Neural cell (in vitro differentiated cells): ENCODE measurements at regions not wholly inside any gene's neighbourhood (a gene's known extent, or its start where the extent isn't known, plus 50 kb on each side); places are given as distances from the start of the nearest gene placed in this dataset.

Source experiments
- CTCF ChIP-seq: fragments of 450-650 bp; IDR thresholded peaks from 2 replicates; pipeline ENCODE4 v1.5.1; 2014; ENCODE audit warnings: antibody characterized with exemption, mild to moderate bottlenecking, moderate library complexity; ENCODE audit not compliant: poor library complexity, severe bottlenecking
- EP300 ChIP-seq: fragments of 450-650 bp; conservative IDR thresholded peaks from 2 replicates; pipeline ENCODE4 v1.6.1; 2014; ENCODE audit warnings: antibody characterized with exemption, mild to moderate bottlenecking, moderate library complexity; ENCODE audit not compliant: poor library complexity, severe bottlenecking
- EZH2 ChIP-seq: fragments of 200-600, 300-800 bp; shearing (Covaris generic), sonication (generic); IDR thresholded peaks from 2 replicates; pipeline ENCODE4 v1.6.1; 2014; ENCODE audit warnings: antibody characterized with exemption, low read length, borderline replicate concordance, mild to moderate bottlenecking; ENCODE audit not compliant: insufficient read depth, poor library complexity, severe bottlenecking
- POLR2AphosphoS5 ChIP-seq: IDR thresholded peaks from 2 replicates; pipeline ENCODE4 v1.6.1; 2012
- RAD21 ChIP-seq: fragments of 450-650 bp; conservative IDR thresholded peaks from 2 replicates; pipeline ENCODE4 v1.6.1; 2014; ENCODE audit warnings: antibody characterized with exemption, mild to moderate bottlenecking, moderate library complexity
- REST ChIP-seq: IDR thresholded peaks from 2 replicates; pipeline ENCODE4 v1.6.1; 2012; ENCODE audit warnings: borderline replicate concordance
- TAF1 ChIP-seq: IDR thresholded peaks from 2 replicates; pipeline ENCODE4 v1.6.1; 2012; ENCODE audit warnings: low read depth

GRCh38 chr4:106450249-106450648 lies 81.7 kb upstream of the GIMD1 start:
- TF ChIP-seq CTCF (no peak), EP300 (no peak), POLR2AphosphoS5 (no peak), RAD21 (no peak), TAF1 (no peak), EZH2 (no peak), REST (no peak)
